ENCODE measurements at regions not wholly inside any gene's neighbourhood (a gene's known extent, or its start where the extent isn't known, plus 50 kb on each side); places are given as distances from the start of the nearest gene placed in this dataset.

GRCh38 chr5:67548520-67549295 lies 352.1 kb upstream of the CD180 start:
- TF ChIP-seq CTCF (IDR thresholded peaks at IDR 0.05; ENCODE audit: extremely low read depth in 1 of 2, insufficient read depth in 1 of 2, low read depth in 1 of 2, low read length in 2 of 2): no peak
- TF ChIP-seq EZH2 (IDR thresholded peaks at IDR 0.05; ENCODE audit: borderline replicate concordance, low read depth, low read length, severe bottlenecking): no peak
- no peak for TF ChIP-seq MAX (IDR thresholded peaks at IDR 0.05; ENCODE audit: insufficient read depth, insufficient read length)
- no peak for TF ChIP-seq POLR2A (IDR thresholded peaks at IDR 0.05; ENCODE audit: low read depth, low read length)
- TF ChIP-seq POLR2AphosphoS5 (IDR thresholded peaks at IDR 0.05; ENCODE audit: insufficient read depth, low read depth, low read length): no peak
- no peak for TF ChIP-seq MYC (IDR thresholded peaks at IDR 0.05; ENCODE audit: low read depth, low read length)

Measured in endothelial cell of umbilical vein (primary cell).